ENCODE measurements at regions not wholly inside any gene's neighbourhood (a gene's known extent, or its start where the extent isn't known, plus 50 kb on each side); places are given as distances from the start of the nearest gene placed in this dataset.

DNA sequence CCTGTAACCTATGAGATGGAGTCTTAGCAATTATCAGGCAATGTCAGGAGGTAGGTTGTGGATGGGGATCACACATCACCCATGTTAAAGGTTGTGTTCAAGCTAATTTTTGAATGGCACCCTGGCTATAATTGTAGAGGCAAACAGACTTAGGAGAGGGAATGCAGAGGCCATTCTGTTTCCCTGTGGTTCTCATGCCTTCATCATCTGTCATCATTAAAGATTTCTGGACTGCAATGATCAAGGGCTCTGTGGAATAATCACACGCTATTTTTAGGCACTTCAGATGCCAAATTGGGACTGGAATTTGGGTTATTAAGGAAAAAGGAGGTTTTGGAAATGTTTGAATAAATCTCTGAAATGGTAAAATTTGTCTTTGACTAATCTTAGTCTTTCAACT, 1065.4 kb downstream of the TAF11L14 start:
- TF ChIP-seq, protein P1, sequence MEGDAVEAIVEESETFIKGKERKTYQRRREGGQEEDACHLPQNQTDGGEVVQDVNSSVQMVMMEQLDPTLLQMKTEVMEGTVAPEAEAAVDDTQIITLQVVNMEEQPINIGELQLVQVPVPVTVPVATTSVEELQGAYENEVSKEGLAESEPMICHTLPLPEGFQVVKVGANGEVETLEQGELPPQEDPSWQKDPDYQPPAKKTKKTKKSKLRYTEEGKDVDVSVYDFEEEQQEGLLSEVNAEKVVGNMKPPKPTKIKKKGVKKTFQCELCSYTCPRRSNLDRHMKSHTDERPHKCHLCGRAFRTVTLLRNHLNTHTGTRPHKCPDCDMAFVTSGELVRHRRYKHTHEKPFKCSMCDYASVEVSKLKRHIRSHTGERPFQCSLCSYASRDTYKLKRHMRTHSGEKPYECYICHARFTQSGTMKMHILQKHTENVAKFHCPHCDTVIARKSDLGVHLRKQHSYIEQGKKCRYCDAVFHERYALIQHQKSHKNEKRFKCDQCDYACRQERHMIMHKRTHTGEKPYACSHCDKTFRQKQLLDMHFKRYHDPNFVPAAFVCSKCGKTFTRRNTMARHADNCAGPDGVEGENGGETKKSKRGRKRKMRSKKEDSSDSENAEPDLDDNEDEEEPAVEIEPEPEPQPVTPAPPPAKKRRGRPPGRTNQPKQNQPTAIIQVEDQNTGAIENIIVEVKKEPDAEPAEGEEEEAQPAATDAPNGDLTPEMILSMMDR (IDR thresholded peaks at IDR 0.05) = no peak
- ChIA-PET CTCF (interaction anchor here (1.3 to 3.3 kb wide), 3 partner anchors 41 to 305 kb away, joined by 3 to 27 read pairs (median 7); no protein-coding TSS in a partner anchor), POLR2A (no interaction called here)
- H3K27me3 Mint-ChIP-seq = no peaks in the 10 kb centered on the region
- ATAC-seq (ENCODE audit: low read depth) = no peak
- no peak overlapping the region for H3K4me3 Mint-ChIP-seq
- no peak overlapping the region for H3K27ac Mint-ChIP-seq
- no peaks in the 10 kb centered on the region for H3K36me3 Mint-ChIP-seq (ENCODE audit: low read depth)
- peaks cover 2% of the 10 kb centered on the region for H3K9me3 Mint-ChIP-seq
- intact Hi-C loops (cut with micrococcal nuclease) = loop anchor here (2.0 to 10.0 kb wide), 4 partner anchors 387 to 1483 kb away; partner anchors contain the start of gene BASP1
- H3K4me1 Mint-ChIP-seq = peaks cover 31% of the 10 kb centered on the region
- DNase-seq = no peak

DNA sequence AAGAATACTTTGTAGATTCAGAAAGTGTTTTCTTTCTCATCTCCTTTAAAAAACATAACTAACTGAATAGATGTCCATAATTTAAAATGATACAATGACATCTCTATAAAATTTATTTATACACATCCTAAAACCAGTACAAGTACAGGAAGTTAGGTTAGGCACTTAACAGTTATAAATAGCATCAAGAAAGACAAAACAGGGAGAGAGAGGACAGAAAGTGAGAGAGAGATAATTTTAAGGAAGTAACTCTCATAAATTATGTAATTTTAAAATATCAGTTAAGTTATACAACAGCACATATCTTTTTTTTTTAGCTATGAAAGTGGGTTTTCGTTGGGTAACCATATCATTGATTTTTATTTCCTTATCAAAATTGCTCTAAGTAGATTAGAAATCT, 1068.6 kb downstream of the TAF11L14 start:
- Mint-ChIP-seq H3K27ac (no peak overlapping the region), H3K4me1 (peaks cover 26% of the 10 kb centered on the region), H3K27me3 (no peaks in the 10 kb centered on the region), H3K9me3 (no peaks in the 10 kb centered on the region), H3K4me3 (no peak overlapping the region), H3K36me3 (ENCODE audit: low read depth) (peaks cover 3% of the 10 kb centered on the region)
- intact Hi-C loops (cut with micrococcal nuclease) = loop anchor here (2.0 kb wide), 1 partner anchor 16 kb away; no protein-coding TSS in a partner anchor
- TF ChIP-seq, protein P1 (IDR thresholded peaks at IDR 0.05) = no peak
- CTCF ChIA-PET = interaction anchor here (1.1 kb wide), 1 partner anchor 236 kb away, joined by 4 read pairs; no protein-coding TSS in a partner anchor
- POLR2A ChIA-PET = no interaction called here
- no peak for DNase-seq
- no peak for ATAC-seq (ENCODE audit: low read depth)

GRCh38 chr5:18712936-18713485, 1078.8 kb downstream of the TAF11L14 start:
- POLR2A ChIA-PET = no interaction called here
- CTCF ChIA-PET = interaction anchor here (1.3 kb wide), 1 partner anchor 14 kb away, joined by 3 read pairs; no protein-coding TSS in a partner anchor
- ATAC-seq (ENCODE audit: low read depth) (no peak), DNase-seq (no peak)
- Mint-ChIP-seq H3K36me3 (ENCODE audit: low read depth) (no peaks in the 10 kb centered on the region), H3K4me3 (no peak overlapping the region), H3K9me3 (peaks cover 6% of the 10 kb centered on the region), H3K27me3 (no peaks in the 10 kb centered on the region), H3K27ac (no peak overlapping the region), H3K4me1 (no peaks in the 10 kb centered on the region)
- intact Hi-C loops (cut with micrococcal nuclease) = no loop called here
- TF ChIP-seq, protein P1 (IDR thresholded peaks at IDR 0.05) = no peak

DNA sequence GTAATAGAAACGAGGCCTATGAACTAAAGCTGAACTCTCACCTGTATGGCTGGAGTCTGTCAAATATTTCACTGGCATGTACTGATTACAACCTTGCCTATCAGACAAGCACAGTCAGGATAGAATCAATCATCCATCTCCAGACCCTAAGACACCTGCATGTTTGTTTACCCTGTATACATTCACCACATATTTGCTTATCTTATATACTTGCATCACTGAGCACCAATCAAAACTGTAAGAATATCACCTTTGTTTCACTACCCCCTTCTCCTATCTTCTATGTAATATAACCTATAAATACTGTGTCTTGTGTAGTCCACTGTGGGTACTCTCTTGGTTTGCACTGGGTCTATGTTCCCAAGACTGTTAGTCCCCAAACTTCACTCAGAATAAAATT, 1085.7 kb downstream of the TAF11L14 start:
- DNase-seq = no peak
- TF ChIP-seq, protein P1 (IDR thresholded peaks at IDR 0.05) = no peak
- intact Hi-C loops (cut with micrococcal nuclease) = loop anchor here (1.0 kb wide), 1 partner anchor 10 kb away; no protein-coding TSS in a partner anchor
- no peaks in the 10 kb centered on the region for H3K36me3 Mint-ChIP-seq (ENCODE audit: low read depth)
- H3K4me3 Mint-ChIP-seq = no peak overlapping the region
- no peak for ATAC-seq (ENCODE audit: low read depth)
- no peak overlapping the region for H3K27ac Mint-ChIP-seq
- H3K27me3 Mint-ChIP-seq = no peaks in the 10 kb centered on the region
- H3K9me3 Mint-ChIP-seq = no peaks in the 10 kb centered on the region
- ChIA-PET CTCF (no interaction called here), POLR2A (no interaction called here)
- peaks cover 21% of the 10 kb centered on the region for H3K4me1 Mint-ChIP-seq

DNA sequence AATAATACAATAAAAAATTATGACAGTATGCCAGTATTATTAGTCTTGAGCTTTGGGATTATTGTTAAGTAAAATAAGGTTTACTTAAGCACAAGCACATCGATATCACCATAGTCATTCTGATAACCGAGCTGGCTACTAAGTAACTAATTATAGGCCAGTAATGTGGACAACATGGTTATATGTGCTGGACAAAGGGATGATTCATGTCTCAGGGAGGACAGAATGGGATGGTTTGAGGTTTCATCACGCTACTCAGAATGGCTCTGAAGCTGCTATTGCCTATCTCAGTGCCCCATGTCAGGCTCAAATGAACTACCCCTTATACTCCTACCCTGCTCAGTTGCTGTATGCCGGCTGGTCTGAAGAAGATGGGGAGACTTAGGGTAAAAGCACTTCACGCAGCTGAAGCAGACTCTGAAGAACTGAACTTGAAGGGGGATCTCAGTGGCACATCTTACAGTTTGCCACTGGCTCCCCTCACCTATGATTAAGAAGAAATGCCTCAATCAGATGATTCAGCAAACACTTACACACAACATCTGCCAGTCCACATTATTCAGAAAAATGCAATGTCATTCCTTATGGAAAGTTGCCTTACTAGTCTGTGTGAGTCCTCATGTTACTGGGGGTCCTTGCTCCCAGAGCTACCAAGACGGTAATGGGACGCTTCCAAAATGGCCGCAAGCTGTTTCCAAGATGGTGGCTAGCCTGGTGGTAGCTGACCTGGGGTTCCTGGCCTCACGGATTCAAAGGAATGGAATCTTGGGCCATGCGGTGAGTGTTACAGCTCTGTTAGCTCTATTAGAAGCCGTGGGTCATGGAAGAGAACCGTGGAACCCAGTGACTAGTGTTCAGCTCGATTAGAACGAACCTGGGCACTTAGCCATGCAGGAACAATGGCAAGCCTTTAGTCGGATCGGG, 1098.6 kb downstream of the TAF11L14 start:
- POLR2A ChIA-PET = interaction anchor here (0.6 to 1.8 kb wide), 2 partner anchors 13 to 1516 kb away, joined by 5 to 10 read pairs; no protein-coding TSS in a partner anchor
- CTCF ChIA-PET = no interaction called here
- peaks cover 5% of the 10 kb centered on the region for H3K4me1 Mint-ChIP-seq
- no peak overlapping the region for H3K4me3 Mint-ChIP-seq
- DNase-seq = no peak
- peaks cover 46% of the 10 kb centered on the region for H3K36me3 Mint-ChIP-seq (ENCODE audit: low read depth)
- no peak for ATAC-seq (ENCODE audit: low read depth)
- intact Hi-C loops (cut with micrococcal nuclease) = no loop called here
- TF ChIP-seq, protein P1 (IDR thresholded peaks at IDR 0.05) = no peak
- H3K27ac Mint-ChIP-seq = no peak overlapping the region
- no peaks in the 10 kb centered on the region for H3K27me3 Mint-ChIP-seq
- no peaks in the 10 kb centered on the region for H3K9me3 Mint-ChIP-seq

All from activated B cell treated with CpG ODN at 0.5 μM for 24 hours (primary cell).